ENCODE measurements at regions not wholly inside any gene's neighbourhood (a gene's known extent, or its start where the extent isn't known, plus 50 kb on each side); places are given as distances from the start of the nearest gene placed in this dataset.

DNA sequence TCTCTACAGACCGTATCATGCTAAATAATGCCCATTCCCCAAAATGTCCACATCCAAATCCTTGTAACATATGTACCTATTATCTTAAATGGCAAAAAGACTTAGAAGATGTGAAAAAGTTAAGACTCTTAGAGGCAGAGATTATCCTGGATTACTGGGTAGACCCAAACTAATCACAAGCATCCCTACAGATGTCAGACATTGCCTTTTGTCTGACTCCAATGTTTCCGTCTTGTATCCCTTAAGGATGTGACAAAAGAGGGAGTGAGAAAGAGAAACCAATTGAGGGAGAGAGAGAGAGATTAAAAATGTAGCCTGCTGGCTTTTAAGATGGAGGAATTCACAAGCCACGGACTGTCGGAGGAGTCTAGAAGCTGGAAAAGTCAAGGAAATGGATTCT, 401.9 kb upstream of the FSTL5 start:
- Histone ChIP-seq H3K4me3 (no peak overlapping the region), H3K9me3 (no peaks in the 10 kb centered on the region), H3K27ac (no peak overlapping the region), H3K27me3 (no peaks in the 10 kb centered on the region), H3K4me1 (no peaks in the 10 kb centered on the region), H3K36me3 (no peaks in the 10 kb centered on the region)
- intact Hi-C loops (cut with DNase I; ENCODE audit: low total_unique reads): no loop called here
- DNase-seq: no peak
- TF ChIP-seq POLR2A (IDR thresholded peaks at IDR 0.05): no peak
- TF ChIP-seq, protein P1, sequence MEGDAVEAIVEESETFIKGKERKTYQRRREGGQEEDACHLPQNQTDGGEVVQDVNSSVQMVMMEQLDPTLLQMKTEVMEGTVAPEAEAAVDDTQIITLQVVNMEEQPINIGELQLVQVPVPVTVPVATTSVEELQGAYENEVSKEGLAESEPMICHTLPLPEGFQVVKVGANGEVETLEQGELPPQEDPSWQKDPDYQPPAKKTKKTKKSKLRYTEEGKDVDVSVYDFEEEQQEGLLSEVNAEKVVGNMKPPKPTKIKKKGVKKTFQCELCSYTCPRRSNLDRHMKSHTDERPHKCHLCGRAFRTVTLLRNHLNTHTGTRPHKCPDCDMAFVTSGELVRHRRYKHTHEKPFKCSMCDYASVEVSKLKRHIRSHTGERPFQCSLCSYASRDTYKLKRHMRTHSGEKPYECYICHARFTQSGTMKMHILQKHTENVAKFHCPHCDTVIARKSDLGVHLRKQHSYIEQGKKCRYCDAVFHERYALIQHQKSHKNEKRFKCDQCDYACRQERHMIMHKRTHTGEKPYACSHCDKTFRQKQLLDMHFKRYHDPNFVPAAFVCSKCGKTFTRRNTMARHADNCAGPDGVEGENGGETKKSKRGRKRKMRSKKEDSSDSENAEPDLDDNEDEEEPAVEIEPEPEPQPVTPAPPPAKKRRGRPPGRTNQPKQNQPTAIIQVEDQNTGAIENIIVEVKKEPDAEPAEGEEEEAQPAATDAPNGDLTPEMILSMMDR (IDR thresholded peaks at IDR 0.05): no peak

DNA sequence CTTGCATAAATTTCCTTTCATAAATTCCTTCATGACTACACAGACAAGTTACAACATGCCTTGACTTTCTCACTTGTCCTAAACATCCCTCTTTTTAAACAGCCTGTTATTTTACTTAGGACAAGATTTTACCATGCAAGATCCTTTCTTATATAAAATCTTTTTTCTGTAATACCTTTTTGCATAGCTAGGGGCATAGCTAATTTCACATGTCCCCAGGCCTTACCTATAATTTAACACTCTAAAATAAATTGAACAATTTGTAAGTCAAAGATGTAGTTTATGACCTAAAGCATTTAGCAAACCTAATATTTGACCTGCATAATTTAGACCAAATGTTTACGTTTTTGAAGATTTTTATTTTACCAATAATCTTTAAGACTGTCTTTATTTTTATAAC, 396.3 kb upstream of the FSTL5 start:
- H3K27me3 ChIP-seq: no peaks in the 10 kb centered on the region
- H3K36me3 ChIP-seq: no peaks in the 10 kb centered on the region
- intact Hi-C loops (cut with DNase I; ENCODE audit: low total_unique reads): no loop called here
- H3K9me3 ChIP-seq: no peaks in the 10 kb centered on the region
- H3K4me3 ChIP-seq: no peak overlapping the region
- no peak for DNase-seq
- H3K27ac ChIP-seq: no peak overlapping the region
- H3K4me1 ChIP-seq: no peaks in the 10 kb centered on the region
- TF ChIP-seq, protein P1 (IDR thresholded peaks at IDR 0.05): no peak
- no peak for TF ChIP-seq POLR2A (IDR thresholded peaks at IDR 0.05)

GRCh38 chr4:162557516-162558106, 393.8 kb upstream of the FSTL5 start:
- Histone ChIP-seq H3K9me3 (no peaks in the 10 kb centered on the region), H3K4me3 (no peak overlapping the region), H3K27ac (no peak overlapping the region), H3K36me3 (no peaks in the 10 kb centered on the region), H3K4me1 (no peaks in the 10 kb centered on the region), H3K27me3 (no peaks in the 10 kb centered on the region)
- intact Hi-C loops (cut with DNase I; ENCODE audit: low total_unique reads): no loop called here
- DNase-seq: no peak
- TF ChIP-seq POLR2A (IDR thresholded peaks at IDR 0.05): no peak
- TF ChIP-seq, protein P1 (IDR thresholded peaks at IDR 0.05): no peak

DNA sequence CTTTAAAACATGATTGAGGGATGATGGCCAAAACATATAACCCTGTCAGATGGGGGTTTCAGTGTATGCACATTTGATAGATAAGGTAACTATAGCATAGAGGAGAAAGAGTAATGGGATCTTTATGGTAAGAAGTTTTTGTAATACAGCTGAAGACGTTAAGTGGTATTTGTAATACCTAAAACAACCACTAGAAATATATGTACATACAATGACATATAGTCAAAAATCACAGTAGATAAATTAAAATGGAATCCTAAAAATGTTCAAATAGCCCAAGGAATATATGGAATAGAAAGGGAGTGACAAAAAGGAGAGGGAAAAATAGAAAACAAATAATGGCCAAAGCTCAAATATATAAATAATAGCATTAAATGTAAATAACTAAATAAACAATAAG, 371.3 kb upstream of the FSTL5 start:
- no peak for TF ChIP-seq POLR2A (IDR thresholded peaks at IDR 0.05)
- TF ChIP-seq, protein P1 (IDR thresholded peaks at IDR 0.05): no peak

GRCh38 chr4:162523171-162523570, 359.4 kb upstream of the FSTL5 start:
- intact Hi-C loops (cut with DNase I; ENCODE audit: low total_unique reads): no loop called here
- Histone ChIP-seq H3K4me3 (no peak overlapping the region), H3K4me1 (no peaks in the 10 kb centered on the region), H3K36me3 (no peaks in the 10 kb centered on the region), H3K27me3 (peaks cover 0 to 4% of the 10 kb centered on the region in 2 donors), H3K9me3 (no peaks in the 10 kb centered on the region), H3K27ac (no peak overlapping the region)
- TF ChIP-seq, protein P1 (IDR thresholded peaks at IDR 0.05): no peak
- TF ChIP-seq POLR2A (IDR thresholded peaks at IDR 0.05): no peak
- DNase-seq: no peak

More for the DNA sequence above, 371.3 kb upstream of the FSTL5 start:
- intact Hi-C loops (cut with DNase I; ENCODE audit: low total_unique reads): no loop called here
- no peak overlapping the region for H3K4me3 ChIP-seq
- H3K27ac ChIP-seq: no peak overlapping the region
- H3K4me1 ChIP-seq: no peaks in the 10 kb centered on the region
- no peaks in the 10 kb centered on the region for H3K36me3 ChIP-seq
- H3K27me3 ChIP-seq: no peaks in the 10 kb centered on the region
- H3K9me3 ChIP-seq: no peaks in the 10 kb centered on the region
- DNase-seq: no peak

Measured in uterus (tissue), 3 donors.